ENCODE measurements at regions not wholly inside any gene's neighbourhood (a gene's known extent, or its start where the extent isn't known, plus 50 kb on each side); places are given as distances from the start of the nearest gene placed in this dataset.

DNA sequence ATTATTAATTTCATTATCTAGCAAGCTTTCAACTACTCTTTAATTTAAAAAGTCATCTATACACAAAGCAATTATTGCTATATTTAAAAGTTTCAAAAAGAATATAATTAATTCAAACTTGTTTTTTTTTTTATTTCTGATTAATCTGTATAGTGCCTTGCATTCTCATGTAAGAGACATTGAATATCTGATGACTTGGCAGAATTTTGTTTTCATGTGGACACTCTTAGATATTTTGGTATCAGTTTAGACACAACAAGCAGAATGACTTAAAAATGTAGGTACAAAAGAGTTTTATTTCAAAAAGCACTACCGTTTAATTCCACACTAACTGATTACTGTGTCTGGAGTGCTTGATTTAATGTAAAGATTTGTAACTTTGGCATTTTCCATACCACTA lies 1129.6 kb downstream of the PDHA2 start:
- Mint-ChIP-seq H3K4me1 (no peaks in the 10 kb centered on the region), H3K9me3 (peaks cover 20% of the 10 kb centered on the region), H3K27ac (no peak overlapping the region), H3K27me3 (ENCODE audit: low read depth) (no peaks in the 10 kb centered on the region), H3K4me3 (no peak overlapping the region), H3K36me3 (peaks cover 7% of the 10 kb centered on the region)
- DNase-seq (ENCODE audit: low spot score in 2 of 2, unreplicated experiment in 2 of 2): no peak
- TF ChIP-seq, protein P1, sequence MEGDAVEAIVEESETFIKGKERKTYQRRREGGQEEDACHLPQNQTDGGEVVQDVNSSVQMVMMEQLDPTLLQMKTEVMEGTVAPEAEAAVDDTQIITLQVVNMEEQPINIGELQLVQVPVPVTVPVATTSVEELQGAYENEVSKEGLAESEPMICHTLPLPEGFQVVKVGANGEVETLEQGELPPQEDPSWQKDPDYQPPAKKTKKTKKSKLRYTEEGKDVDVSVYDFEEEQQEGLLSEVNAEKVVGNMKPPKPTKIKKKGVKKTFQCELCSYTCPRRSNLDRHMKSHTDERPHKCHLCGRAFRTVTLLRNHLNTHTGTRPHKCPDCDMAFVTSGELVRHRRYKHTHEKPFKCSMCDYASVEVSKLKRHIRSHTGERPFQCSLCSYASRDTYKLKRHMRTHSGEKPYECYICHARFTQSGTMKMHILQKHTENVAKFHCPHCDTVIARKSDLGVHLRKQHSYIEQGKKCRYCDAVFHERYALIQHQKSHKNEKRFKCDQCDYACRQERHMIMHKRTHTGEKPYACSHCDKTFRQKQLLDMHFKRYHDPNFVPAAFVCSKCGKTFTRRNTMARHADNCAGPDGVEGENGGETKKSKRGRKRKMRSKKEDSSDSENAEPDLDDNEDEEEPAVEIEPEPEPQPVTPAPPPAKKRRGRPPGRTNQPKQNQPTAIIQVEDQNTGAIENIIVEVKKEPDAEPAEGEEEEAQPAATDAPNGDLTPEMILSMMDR (IDR thresholded peaks at IDR 0.05; ENCODE audit: unreplicated experiment): no peak

DNA sequence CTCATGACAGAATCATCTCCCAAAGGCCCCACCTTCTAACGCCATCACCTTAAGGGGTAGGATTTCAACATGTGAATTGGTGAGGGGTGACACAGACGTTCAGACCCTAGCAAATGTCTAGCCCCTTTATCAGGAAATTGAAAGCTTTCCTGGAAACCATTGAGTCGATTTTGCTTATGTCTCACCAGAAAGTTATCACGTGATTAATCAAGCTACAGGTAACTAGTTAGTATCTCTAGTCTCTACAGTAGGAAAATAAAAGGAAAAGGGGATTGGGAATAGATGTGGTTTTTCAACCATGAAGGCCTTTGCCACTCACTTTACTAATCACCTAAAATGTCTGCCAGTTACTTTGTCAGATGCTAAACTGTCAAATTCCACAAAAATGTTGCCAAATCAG lies 1133.0 kb downstream of the PDHA2 start:
- TF ChIP-seq, protein P1 (IDR thresholded peaks at IDR 0.05; ENCODE audit: unreplicated experiment): no peak
- H3K27ac Mint-ChIP-seq: no peak overlapping the region
- no peaks in the 10 kb centered on the region for H3K36me3 Mint-ChIP-seq
- no peaks in the 10 kb centered on the region for H3K4me1 Mint-ChIP-seq
- H3K9me3 Mint-ChIP-seq: peaks cover 15% of the 10 kb centered on the region
- no peaks in the 10 kb centered on the region for H3K27me3 Mint-ChIP-seq (ENCODE audit: low read depth)
- no peak for DNase-seq (ENCODE audit: low spot score in 2 of 2, unreplicated experiment in 2 of 2)
- H3K4me3 Mint-ChIP-seq: no peak overlapping the region

DNA sequence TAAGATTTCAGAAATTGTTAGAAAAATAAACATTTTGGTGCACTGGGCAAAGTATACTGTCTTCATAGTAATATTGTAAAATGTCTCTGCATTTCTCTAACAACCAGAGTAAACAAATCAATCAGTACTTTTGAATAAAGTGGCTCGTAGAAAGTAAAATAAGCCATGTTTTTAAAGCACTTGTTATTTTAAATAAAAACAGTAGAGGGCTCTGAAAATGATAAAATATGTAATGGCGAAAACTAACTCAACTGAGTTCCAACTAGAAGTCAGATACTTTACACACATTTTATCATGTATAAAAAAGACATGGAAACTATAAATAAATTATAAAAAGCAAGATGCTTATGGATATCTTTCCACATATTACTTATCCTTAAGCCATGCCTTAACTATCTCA lies 1134.4 kb downstream of the PDHA2 start:
- Mint-ChIP-seq H3K36me3 (no peaks in the 10 kb centered on the region), H3K9me3 (peaks cover 17% of the 10 kb centered on the region), H3K4me3 (no peak overlapping the region), H3K27me3 (ENCODE audit: low read depth) (no peaks in the 10 kb centered on the region), H3K4me1 (no peaks in the 10 kb centered on the region), H3K27ac (no peak overlapping the region)
- TF ChIP-seq, protein P1 (IDR thresholded peaks at IDR 0.05; ENCODE audit: unreplicated experiment): no peak
- no peak for DNase-seq (ENCODE audit: low spot score in 2 of 2, unreplicated experiment in 2 of 2)

DNA sequence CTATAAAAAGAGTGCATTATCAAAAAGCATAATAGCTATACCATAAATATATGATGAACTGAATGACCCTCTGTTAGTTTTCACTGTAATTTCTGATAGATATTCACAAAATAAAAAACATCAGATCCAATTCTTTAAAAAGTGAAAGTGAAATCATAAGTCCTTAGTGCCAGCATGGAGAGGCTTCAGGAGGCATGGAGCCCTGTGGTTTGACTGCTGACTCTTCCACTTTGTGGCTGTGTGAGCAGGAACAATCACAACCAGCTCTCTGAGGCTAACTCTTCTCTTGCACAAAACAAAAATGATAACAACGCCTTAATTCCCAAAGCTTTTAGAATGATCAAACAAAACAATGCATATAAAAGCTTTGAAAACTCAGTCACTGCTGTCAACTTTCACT lies 1143.9 kb downstream of the PDHA2 start:
- Mint-ChIP-seq H3K4me3 (no peak overlapping the region), H3K27me3 (ENCODE audit: low read depth) (no peaks in the 10 kb centered on the region), H3K27ac (no peak overlapping the region), H3K36me3 (peaks cover 3% of the 10 kb centered on the region), H3K9me3 (peaks cover 22% of the 10 kb centered on the region), H3K4me1 (no peaks in the 10 kb centered on the region)
- no peak for DNase-seq (ENCODE audit: low spot score in 2 of 2, unreplicated experiment in 2 of 2)
- TF ChIP-seq, protein P1 (IDR thresholded peaks at IDR 0.05; ENCODE audit: unreplicated experiment): no peak

DNA sequence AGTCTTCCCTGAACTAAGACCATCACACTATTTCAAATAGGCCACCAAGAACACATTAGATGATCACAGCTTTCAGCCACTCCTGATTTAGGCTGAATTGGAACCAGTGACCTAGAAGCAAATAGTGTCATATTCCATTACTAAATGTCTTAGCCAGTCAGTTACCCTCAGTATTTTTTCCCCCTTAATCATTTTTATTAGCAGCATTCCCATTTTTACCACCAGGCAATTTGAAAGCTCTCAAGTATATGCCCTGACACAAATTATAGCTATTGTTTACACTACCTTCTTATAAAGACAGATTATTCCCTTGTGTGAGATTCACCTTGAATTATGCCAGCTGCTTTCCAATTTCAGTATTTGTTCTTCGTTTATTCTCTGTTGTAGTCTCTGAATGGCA lies 1146.9 kb downstream of the PDHA2 start:
- no peaks in the 10 kb centered on the region for H3K4me1 Mint-ChIP-seq

More for the DNA sequence above, 1146.9 kb downstream of the PDHA2 start:
- Mint-ChIP-seq H3K4me3 (no peak overlapping the region), H3K27ac (no peak overlapping the region), H3K9me3 (peaks cover 11% of the 10 kb centered on the region), H3K36me3 (peaks cover 3% of the 10 kb centered on the region), H3K27me3 (ENCODE audit: low read depth) (no peaks in the 10 kb centered on the region)
- no peak for DNase-seq (ENCODE audit: low spot score in 2 of 2, unreplicated experiment in 2 of 2)
- TF ChIP-seq, protein P1 (IDR thresholded peaks at IDR 0.05; ENCODE audit: unreplicated experiment): no peak

All from mesothelial cell of epicardium (in vitro differentiated cells).